GM21528 (cell line): ENCODE measurements at regions not wholly inside any gene's neighbourhood (a gene's known extent, or its start where the extent isn't known, plus 50 kb on each side); places are given as distances from the start of the nearest gene placed in this dataset.

ENCODE experiments used
- ATAC-seq: cut with Tn5 transposase; IDR thresholded peaks from one replicate; pipeline ENCODE4 v1.9.1; 2021; ENCODE audit warnings: mild to moderate bottlenecking, moderate library complexity; ENCODE audit not compliant: unreplicated experiment, low FRiP score

DNA sequence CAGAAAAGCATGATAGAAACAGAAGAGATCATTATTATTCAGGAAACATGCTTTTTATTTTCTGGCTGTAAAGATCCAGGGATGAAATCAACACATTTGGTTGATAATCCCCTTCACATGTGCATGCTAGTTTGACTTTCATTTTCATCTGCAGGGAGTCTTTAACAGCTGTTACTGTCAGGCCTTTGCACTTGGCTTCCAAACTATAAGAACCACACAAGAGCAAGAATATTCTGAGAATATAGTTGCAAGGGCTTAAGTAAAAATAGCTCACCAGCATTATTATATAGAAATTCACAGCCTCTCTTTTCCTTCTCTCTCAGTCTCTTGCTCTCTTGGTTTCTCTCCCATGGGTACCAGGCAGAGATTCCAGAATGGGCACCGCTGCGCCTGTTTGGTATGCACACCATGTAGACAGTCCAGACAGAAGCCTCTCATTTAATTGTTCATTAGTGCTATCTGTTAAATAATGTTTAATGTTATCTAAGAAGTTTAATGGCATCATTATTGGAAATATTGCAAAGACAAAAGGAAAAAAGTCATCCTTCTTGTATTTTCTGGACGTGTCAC lies 622.3 kb upstream of the PLXNA2 start:
- ATAC-seq = no peak

DNA sequence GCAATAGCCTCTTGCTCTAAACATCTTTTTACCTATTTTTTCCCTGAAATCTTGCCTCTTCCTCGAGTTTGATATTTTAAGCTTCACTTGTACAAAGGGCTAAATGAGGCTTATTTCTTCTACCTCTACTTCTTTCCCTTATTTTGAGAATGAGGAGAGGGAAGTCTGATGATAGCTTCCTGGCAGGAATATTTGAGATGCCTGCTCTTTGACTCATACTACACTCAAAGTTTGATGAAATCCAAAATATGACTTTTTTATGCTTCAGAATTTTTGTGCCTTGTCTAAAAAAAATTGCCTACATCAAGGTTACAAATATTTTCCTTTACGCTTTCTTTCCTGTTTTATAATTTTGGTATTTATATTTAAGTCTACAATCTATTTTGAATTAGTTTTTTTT lies 624.4 kb upstream of the PLXNA2 start:
- no peak for ATAC-seq

DNA sequence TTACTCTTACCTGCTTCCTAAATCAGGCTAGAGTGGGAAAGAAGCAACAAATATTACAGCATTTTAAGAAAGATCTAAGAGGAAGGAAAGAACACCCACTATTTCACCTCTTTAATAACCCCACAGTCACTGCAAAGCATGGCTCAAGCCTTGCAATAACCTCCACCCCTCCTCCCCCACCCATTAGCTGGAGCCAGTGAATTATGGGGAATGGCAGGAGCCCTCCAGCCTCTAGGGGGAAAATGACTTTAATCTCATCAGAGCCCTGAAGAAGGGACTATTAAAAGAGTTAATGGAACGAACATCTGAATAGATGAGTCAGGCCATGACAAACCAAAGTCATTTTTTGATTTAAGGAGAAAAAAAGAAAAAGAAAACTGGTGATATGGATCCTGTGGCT lies 630.7 kb upstream of the PLXNA2 start:
- ATAC-seq = no peak

DNA sequence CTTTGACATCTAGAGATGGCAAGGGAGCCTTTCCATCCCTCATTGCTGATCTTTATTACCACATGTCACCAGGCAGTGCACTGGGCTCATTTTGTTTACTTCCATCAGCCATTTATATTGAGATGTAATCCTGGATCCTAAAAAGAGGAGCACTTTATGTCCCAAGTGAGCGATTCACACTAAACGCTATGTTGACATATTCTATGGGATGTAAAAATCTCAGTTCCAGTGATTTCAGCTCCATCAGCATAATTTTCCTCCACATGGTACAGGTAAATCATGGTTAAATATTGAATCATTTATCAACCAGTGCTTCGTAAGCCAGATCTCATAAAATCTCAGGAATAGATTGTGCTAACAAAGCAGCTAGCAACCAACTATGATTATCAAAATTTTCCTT lies 634.8 kb upstream of the PLXNA2 start:
- no peak for ATAC-seq

DNA sequence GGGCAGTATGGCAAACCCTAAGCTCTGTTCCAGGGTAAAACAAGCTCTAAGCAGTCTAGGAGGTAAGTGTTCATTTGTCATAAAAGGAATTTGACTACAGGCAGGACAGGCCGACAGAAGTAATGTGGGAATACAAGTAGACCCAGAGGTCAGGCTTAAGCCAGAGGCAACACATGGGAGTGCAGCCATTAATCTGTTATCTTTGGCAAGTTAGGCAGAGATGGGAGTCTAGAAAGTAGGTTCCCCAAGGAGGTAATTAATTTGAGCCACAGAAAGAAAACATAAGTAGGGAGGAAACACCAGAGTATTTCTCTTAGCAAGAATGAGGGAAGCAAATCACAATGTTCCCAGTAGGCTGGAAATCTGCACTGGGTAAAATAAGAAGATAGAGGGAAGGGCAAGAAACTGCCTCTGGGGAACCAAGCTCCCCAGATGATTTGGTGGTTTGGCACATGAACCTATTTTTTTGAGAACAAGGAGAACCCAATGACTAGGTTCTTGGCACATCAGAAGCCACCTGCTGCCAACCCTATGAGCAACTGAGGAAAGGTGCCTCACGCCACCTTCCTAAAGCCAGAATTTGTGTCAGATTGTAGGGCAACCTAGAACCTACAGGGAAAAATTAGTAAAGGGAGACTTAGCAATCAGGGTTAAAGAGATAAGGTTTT lies 636.4 kb upstream of the PLXNA2 start:
- ATAC-seq = no peak

- ATAC-seq = no peak
These were observed 640.9 kb upstream of the PLXNA2 start for GRCh38 chr1:208885060-208885459.

DNA sequence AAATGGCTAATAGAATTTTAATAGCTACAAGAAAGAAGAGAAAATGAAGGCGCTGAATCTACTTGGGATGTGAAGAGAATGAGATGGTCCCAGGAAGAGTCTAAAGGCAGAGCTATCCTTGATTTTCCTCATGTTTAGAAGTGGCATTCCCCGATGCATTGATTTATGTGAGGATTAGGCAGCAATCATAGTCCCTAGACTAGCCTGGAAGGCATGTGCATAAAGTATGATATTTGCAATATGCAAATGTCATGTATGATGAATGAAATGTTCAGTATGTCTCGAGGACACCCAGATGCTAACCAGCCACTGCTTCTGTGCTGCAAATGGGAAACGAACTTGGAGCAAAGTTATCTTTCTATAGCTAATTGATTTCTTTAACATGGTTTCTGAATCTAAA lies 641.5 kb upstream of the PLXNA2 start:
- no peak for ATAC-seq

GRCh38 chr1:208888376-208888775 lies 644.2 kb upstream of the PLXNA2 start:
- ATAC-seq = no peak

DNA sequence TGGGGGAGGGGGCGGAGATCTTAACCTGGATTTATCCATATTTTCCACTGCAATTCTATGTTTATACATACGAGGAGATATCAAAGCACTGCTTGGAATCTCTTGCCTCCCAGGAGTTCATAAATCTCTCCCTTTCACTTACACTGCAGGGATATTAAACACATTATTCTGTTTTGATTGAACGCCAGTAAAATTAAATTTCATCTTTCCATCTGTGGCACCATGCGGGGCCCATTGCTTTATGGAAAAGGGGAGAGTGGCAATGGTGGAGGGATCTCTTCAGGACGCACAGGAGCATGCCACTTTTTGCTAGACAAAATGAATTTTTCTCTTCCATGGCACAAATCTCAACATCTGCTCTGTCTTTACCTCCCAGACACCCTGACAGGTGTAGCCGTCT lies 648.0 kb upstream of the PLXNA2 start:
- ATAC-seq = no peak

- no peak for ATAC-seq
These were observed 649.1 kb upstream of the PLXNA2 start for GRCh38 chr1:208893251-208893650.

DNA sequence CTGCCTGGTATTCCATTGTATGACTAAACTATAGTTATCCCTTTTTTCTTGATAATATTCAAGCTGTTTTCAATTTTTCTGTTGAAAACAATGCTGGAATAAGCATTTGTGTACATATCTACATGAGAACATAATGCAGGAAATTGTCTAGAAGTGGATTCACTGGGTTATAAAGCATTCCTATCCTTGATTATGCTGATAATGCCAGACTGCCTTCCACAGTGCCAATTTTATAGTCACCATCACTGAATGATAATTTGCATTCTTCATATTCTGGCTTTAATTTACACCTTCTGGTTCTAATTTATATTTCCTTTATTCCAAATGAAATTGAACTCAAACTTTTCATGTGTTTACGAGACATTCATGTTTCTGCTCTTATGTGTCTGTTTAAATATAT lies 651.0 kb upstream of the PLXNA2 start:
- no peak for ATAC-seq

GRCh38 chr1:208895820-208896219 lies 651.6 kb upstream of the PLXNA2 start:
- ATAC-seq = no peak

- no peak for ATAC-seq
These were observed 652.6 kb upstream of the PLXNA2 start for GRCh38 chr1:208896768-208897167.

- no peak for ATAC-seq
These were observed 655.3 kb upstream of the PLXNA2 start for GRCh38 chr1:208899438-208899837.

- ATAC-seq = no peak
These were observed 659.2 kb upstream of the PLXNA2 start for GRCh38 chr1:208903251-208903905.

DNA sequence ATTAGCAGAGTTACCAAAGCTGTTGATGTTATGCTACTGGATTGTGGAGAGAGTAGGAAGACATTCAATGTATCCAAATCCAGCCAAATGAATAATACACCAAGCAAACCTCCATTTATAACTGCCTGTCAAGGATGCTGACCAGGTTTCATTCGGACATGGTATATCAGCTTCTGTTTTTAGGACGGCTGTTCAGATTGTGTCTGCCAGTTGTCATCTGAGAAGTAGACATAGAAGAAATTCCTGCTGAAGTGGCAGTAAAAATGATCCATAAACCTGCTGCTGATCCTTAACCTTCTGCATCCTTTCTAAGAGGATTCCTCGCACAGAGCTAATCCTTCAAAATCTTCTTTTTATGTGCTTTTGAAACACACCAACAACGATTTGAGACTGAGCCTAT lies 663.6 kb upstream of the PLXNA2 start:
- ATAC-seq = no peak

DNA sequence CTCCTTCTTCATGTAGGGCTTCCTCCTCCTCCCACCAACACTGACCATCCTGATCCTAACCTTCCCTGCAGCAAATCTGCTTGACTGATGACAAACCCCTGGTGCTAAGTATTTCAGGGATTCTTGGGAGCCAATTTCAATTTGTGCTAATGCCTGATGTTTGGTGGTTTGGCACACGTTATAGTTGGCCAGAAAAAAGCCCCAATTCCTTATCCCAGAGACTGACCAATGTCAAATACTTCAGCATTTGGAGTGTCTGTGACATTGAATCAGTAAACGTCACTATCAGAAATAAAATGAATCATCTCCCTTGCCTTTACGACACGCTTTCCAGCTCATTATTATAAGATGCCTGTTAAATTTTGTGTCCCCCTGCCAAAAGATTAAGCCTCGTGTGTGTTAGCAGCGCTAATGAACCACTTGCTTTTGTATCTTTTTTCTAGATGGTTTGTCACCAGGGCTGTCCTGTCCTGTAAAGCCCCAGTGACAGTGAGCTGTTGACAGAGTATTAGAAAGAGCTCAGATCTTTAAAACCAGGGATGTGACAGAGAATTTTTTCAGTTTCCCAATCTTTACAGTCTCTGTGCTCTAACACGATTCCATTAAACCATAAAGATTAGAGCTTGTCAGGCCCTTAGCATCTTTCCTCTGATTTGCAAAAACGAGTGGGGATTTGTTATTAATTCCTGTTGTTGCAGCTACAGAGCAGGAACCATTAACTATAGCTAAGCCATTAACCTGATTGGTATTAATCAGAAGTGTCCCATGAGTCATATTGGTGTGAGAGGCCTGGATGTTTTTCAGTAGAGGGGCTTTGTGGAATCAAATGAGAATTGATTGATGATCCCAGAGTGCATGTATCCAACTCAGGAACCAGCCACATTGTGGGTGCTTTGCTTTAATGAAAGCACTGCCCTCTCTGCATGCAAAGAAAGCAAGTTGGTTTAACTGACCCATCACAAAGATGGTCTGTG lies 665.1 kb upstream of the PLXNA2 start:
- no peak for ATAC-seq

GRCh38 chr1:208910161-208910560 lies 666.0 kb upstream of the PLXNA2 start:
- ATAC-seq = no peak

- no peak for ATAC-seq
These were observed 666.2 kb upstream of the CAMK1G start for GRCh38 chr1:208917281-208917680.

GRCh38 chr1:208917723-208918122 lies 665.8 kb upstream of the CAMK1G start:
- no peak for ATAC-seq

GRCh38 chr1:208918160-208918559 lies 665.4 kb upstream of the CAMK1G start:
- ATAC-seq = no peak
